PC-3 (cell line): ENCODE measurements at regions not wholly inside any gene's neighbourhood (a gene's known extent, or its start where the extent isn't known, plus 50 kb on each side); places are given as distances from the start of the nearest gene placed in this dataset.

ENCODE experiments used
- ATAC-seq: fragments of 200-7000 bp; cut with Tn5 transposase; 2 replicates; pipeline ENCODE4 v1.9.1; 2020; ENCODE audit warnings: mild to moderate bottlenecking, moderate library complexity
- BruUV-seq: library from RNA; stranded (reverse); fragments of 400-500 nt; replicated peaks from 2 replicates; lab custom pipeline; 2021; lab: Mats Ljungman, UMichigan
- CTCF ChIA-PET: fragments of 300-600 bp; sonication (Branson Sonifier 250); formaldehyde crosslinking; loops from one replicate; lab custom pipeline; 2022; ENCODE audit warnings: antibody characterized with exemption; lab: Charles Lee
- POLR2A ChIA-PET: fragments of 300-600 bp; sonication (Branson Sonifier 250); formaldehyde crosslinking; loops from one replicate; lab custom pipeline; 2022; ENCODE audit warnings: antibody characterized with exemption; ENCODE audit not compliant: unreplicated experiment; lab: Charles Lee
- DNase-seq: peaks from one replicate; pipeline ENCODE4 v3.0.0-alpha.2; 2015
- H2AFZ ChIP-seq: fragments of 300-600 bp; sonication (generic); 2 replicates; pipeline ENCODE4 v1.6.0; 2016; ENCODE audit warnings: antibody characterized with exemption, low read length
- H3F3A ChIP-seq: fragments of 300-600 bp; sonication (generic); one replicate; pipeline ENCODE4 v1.6.0; 2017; ENCODE audit warnings: antibody characterized with exemption, low read length, control low read depth, mild to moderate bottlenecking; ENCODE audit not compliant: unreplicated experiment
- H3K27ac ChIP-seq: fragments of 300-600 bp; sonication (generic); 2 replicates; pipeline ENCODE4 v1.5.1; 2016; ENCODE audit warnings: mild to moderate bottlenecking, low read length
- H3K27me3 ChIP-seq: fragments of 300-600 bp; sonication (generic); 2 replicates; pipeline ENCODE4 v1.6.1; 2016; ENCODE audit warnings: low read length, mixed read lengths
- H3K36me3 ChIP-seq: fragments of 300-600 bp; sonication (generic); 2 replicates; pipeline ENCODE4 v1.6.1; 2016; ENCODE audit warnings: low read depth, mixed run types, low read length, mixed read lengths
- H3K4me1 ChIP-seq: fragments of 300-600 bp; sonication (generic); 2 replicates; pipeline ENCODE4 v1.5.1; 2016; ENCODE audit warnings: low read length; ENCODE audit not compliant: insufficient read depth
- H3K4me2 ChIP-seq: fragments of 300-600 bp; sonication (generic); 2 replicates; pipeline ENCODE4 v1.6.0; 2016; ENCODE audit warnings: low read length
- H3K4me3 ChIP-seq: fragments of 300-600 bp; sonication (generic); 2 replicates; pipeline ENCODE4 v1.5.1; 2016; ENCODE audit warnings: mild to moderate bottlenecking, low read length, mixed read lengths
- H3K79me2 ChIP-seq: fragments of 300-600 bp; sonication (generic); 2 replicates; pipeline ENCODE4 v1.6.1; 2017; ENCODE audit warnings: low read length, mixed read lengths
- H3K9ac ChIP-seq: fragments of 300-600 bp; sonication (generic); 2 replicates; pipeline ENCODE4 v1.6.0; 2016; ENCODE audit warnings: mild to moderate bottlenecking, low read length
- H3K9me2 ChIP-seq: fragments of 300-600 bp; sonication (generic); replicated peaks from 2 replicates; pipeline ENCODE4 v1.6.1; 2016; ENCODE audit warnings: mixed run types, low read length, mixed read lengths
- H3K9me3 ChIP-seq: fragments of 300-600 bp; sonication (generic); 2 replicates; pipeline ENCODE4 v1.6.1; 2016; ENCODE audit warnings: low read length, mixed read lengths
- H4K20me1 ChIP-seq: fragments of 300-600 bp; sonication (generic); 2 replicates; pipeline ENCODE4 v1.6.1; 2016; ENCODE audit warnings: low read length, mixed read lengths
- CTCF ChIP-seq: fragments of 300-600 bp; sonication (generic); conservative IDR thresholded peaks from 2 replicates; pipeline ENCODE4 v1.5.1; 2017; ENCODE audit warnings: antibody characterized with exemption, low read depth, mild to moderate bottlenecking, low read length
- EZH2 ChIP-seq: fragments of 300-600 bp; sonication (generic); IDR thresholded peaks from one replicate; pipeline ENCODE4 v1.6.1; 2017; ENCODE audit warnings: antibody characterized with exemption, mild to moderate bottlenecking, low read length; ENCODE audit not compliant: unreplicated experiment
- EZH2phosphoT487 ChIP-seq: fragments of 300-600 bp; sonication (generic); IDR thresholded peaks from 2 replicates; pipeline ENCODE4 v1.6.1; 2018; ENCODE audit warnings: mild to moderate bottlenecking, antibody characterized with exemption, low read length, borderline replicate concordance
- intact Hi-C: fragments of 100-400 bp; cut with micrococcal nuclease; formaldehyde crosslinking; loops from 2 replicates; pipeline ENCODE4 v1.9.0; 2023

- Histone ChIP-seq H3F3A (no peaks in the 10 kb centered on the region), H2AFZ (no peak overlapping the region), H3K36me3 (no peaks in the 10 kb centered on the region), H3K4me3 (no peak overlapping the region), H3K4me2 (no peak overlapping the region), H3K9me3 (no peaks in the 10 kb centered on the region), H3K9me2 (no peaks in the 10 kb centered on the region), H3K79me2 (no peaks in the 10 kb centered on the region), H3K27ac (no peak overlapping the region), H4K20me1 (no peaks in the 10 kb centered on the region), H3K4me1 (no peaks in the 10 kb centered on the region), H3K9ac (no peak overlapping the region), H3K27me3 (no peaks in the 10 kb centered on the region)
- TF ChIP-seq EZH2: no peak
- TF ChIP-seq CTCF: no peak
- TF ChIP-seq EZH2phosphoT487: no peak
- ChIA-PET POLR2A (no interaction called here), CTCF (no interaction called here)
- ATAC-seq (no peak), DNase-seq (no peak)
- intact Hi-C loops: no loop called here
- BruUV-seq: no TSS peak
Observed at GRCh38 chr7:125218076-125218475, 288.5 kb upstream of the POT1 start.

GRCh38 chr7:125201002-125201401 is 271.4 kb upstream of the POT1 start:
- ATAC-seq (no peak), DNase-seq (no peak)
- Histone ChIP-seq H3K9me3 (no peaks in the 10 kb centered on the region), H3K9ac (no peak overlapping the region), H3K4me2 (no peak overlapping the region), H4K20me1 (no peaks in the 10 kb centered on the region), H3K4me1 (no peaks in the 10 kb centered on the region), H3K27ac (no peak overlapping the region), H3K79me2 (no peaks in the 10 kb centered on the region), H3K36me3 (no peaks in the 10 kb centered on the region), H2AFZ (no peak overlapping the region), H3K9me2 (no peaks in the 10 kb centered on the region), H3F3A (no peaks in the 10 kb centered on the region), H3K4me3 (no peak overlapping the region), H3K27me3 (no peaks in the 10 kb centered on the region)
- intact Hi-C loops: no loop called here
- TF ChIP-seq CTCF (no peak), EZH2phosphoT487 (no peak), EZH2 (no peak)
- BruUV-seq: no TSS peak
- POLR2A ChIA-PET: no interaction called here
- CTCF ChIA-PET: no interaction called here

GRCh38 chr7:125197731-125198393 is 268.2 kb upstream of the POT1 start:
- Histone ChIP-seq H3K27me3 (no peaks in the 10 kb centered on the region), H3K4me1 (no peaks in the 10 kb centered on the region), H3K79me2 (no peaks in the 10 kb centered on the region), H3K9me2 (no peaks in the 10 kb centered on the region), H4K20me1 (no peaks in the 10 kb centered on the region), H3K36me3 (no peaks in the 10 kb centered on the region), H3K4me2 (no peak overlapping the region), H3K9me3 (no peaks in the 10 kb centered on the region), H3K27ac (no peak overlapping the region), H3K4me3 (no peak overlapping the region), H3F3A (no peaks in the 10 kb centered on the region), H2AFZ (no peak overlapping the region), H3K9ac (no peak overlapping the region)
- CTCF ChIA-PET: no interaction called here
- DNase-seq: no peak
- no TSS peak for BruUV-seq
- no peak for ATAC-seq
- intact Hi-C loops: no loop called here
- TF ChIP-seq EZH2 (no peak), EZH2phosphoT487 (no peak), CTCF (no peak)
- POLR2A ChIA-PET: no interaction called here
